GM12878 (cell line): ENCODE measurements at regions not wholly inside any gene's neighbourhood (a gene's known extent, or its start where the extent isn't known, plus 50 kb on each side); places are given as distances from the start of the nearest gene placed in this dataset.

Source experiments
- ATAC-seq: fragments of 200-7000 bp; cut with Tn5 transposase; 3 replicates; pipeline ENCODE4 v1.9.1; 2020; ENCODE audit warnings: mild to moderate bottlenecking, moderate library complexity
- BruUV-seq: library from RNA; stranded (reverse); fragments of 400-500 nt; replicated peaks from 2 replicates; lab custom pipeline; 2021; lab: Mats Ljungman, UMichigan
- CTCF ChIA-PET: fragments of 300-600 bp; sonication (Branson Sonifier 250); formaldehyde crosslinking; extraction: SDS; loops from one replicate; lab custom pipeline; 2021; ENCODE audit warnings: inconsistent platforms; lab: Yijun Ruan, JAX
- POLR2A ChIA-PET: fragments of 350-600 bp; formaldehyde crosslinking; extraction: SDS; loops from one replicate; lab custom pipeline; 2021; ENCODE audit warnings: inconsistent platforms; lab: Charles Lee
- RAD21 ChIA-PET: fragments of 300-600 bp; sonication (Branson Sonifier 250); formaldehyde crosslinking; loops from one replicate; lab custom pipeline; 2023; ENCODE audit warnings: antibody characterized with exemption; ENCODE audit not compliant: unreplicated experiment; lab: Charles Lee
- SMC1A ChIA-PET: fragments of 300-600 bp; sonication (Branson Sonifier 250); formaldehyde crosslinking; loops from one replicate; lab custom pipeline; 2023; ENCODE audit not compliant: unreplicated experiment, uncharacterized antibody; lab: Charles Lee
- DNase-seq: peaks from one replicate; pipeline ENCODE4 v3.0.0-alpha.2; 2011; ENCODE audit warnings: low read depth, low spot score
- FAIRE-seq: peaks from 3 replicates; lab custom pipeline; 2011; peaks lifted over from hg19 to GRCh38; lab: Jason Lieb, UNC
- H2AFZ ChIP-seq: 2 replicates; pipeline ENCODE4 v1.6.0; 2011; ENCODE audit warnings: low read depth, low read length, control low read depth; ENCODE audit not compliant: control insufficient read depth
- H3K27ac ChIP-seq: 2 replicates; pipeline ENCODE4 v1.5.1; 2011; ENCODE audit warnings: control low read depth; ENCODE audit not compliant: control insufficient read depth, insufficient read depth
- H3K27me3 ChIP-seq, 2 experiments: replicated peaks in 1 of 2; 2 replicates each; pipeline versions ENCODE4 v1.6.0 to v1.6.1; 2011; ENCODE audit warnings: low read length in 1 of 2; ENCODE audit not compliant: control insufficient read depth in 2 of 2, insufficient read depth in 2 of 2
- H3K36me3 ChIP-seq, 2 experiments: 2 replicates each; pipeline ENCODE4 v1.5.1; 2011; ENCODE audit warnings: low read length in 1 of 2; ENCODE audit not compliant: control insufficient read depth in 2 of 2, insufficient read depth in 2 of 2
- H3K4me1 ChIP-seq: 2 replicates; pipeline ENCODE4 v1.6.1; 2011; ENCODE audit warnings: mild to moderate bottlenecking, low read length, moderate library complexity, mixed read lengths; ENCODE audit not compliant: control insufficient read depth, insufficient read depth
- H3K4me2 ChIP-seq: 2 replicates; pipeline ENCODE4 v1.6.0; 2011; ENCODE audit warnings: control low read depth; ENCODE audit not compliant: control insufficient read depth, insufficient read depth
- H3K4me3 ChIP-seq: fragments of 200-600 bp; sonication (generic); 2 replicates; pipeline ENCODE4 v1.5.1; 2016
- H3K79me2 ChIP-seq: 2 replicates; pipeline ENCODE4 v1.6.0; 2011; ENCODE audit warnings: low read length; ENCODE audit not compliant: control insufficient read depth, insufficient read depth
- H3K9ac ChIP-seq: 2 replicates; pipeline ENCODE4 v1.8.0; 2011; ENCODE audit warnings: low read length, control low read depth, mixed read lengths; ENCODE audit not compliant: control insufficient read depth, insufficient read depth
- H3K9me3 ChIP-seq: replicated peaks from 3 replicates; pipeline ENCODE4 v1.5.1; 2011; ENCODE audit warnings: mild to moderate bottlenecking, low read length; ENCODE audit not compliant: control insufficient read depth, insufficient read depth
- H4K20me1 ChIP-seq: 2 replicates; pipeline ENCODE4 v1.6.0; 2011; ENCODE audit not compliant: control insufficient read depth, insufficient read depth
- CBFB ChIP-seq: IDR thresholded peaks from 2 replicates; pipeline ENCODE4 v1.6.1; 2016; ENCODE audit warnings: antibody characterized with exemption, low read depth
- CBX5 ChIP-seq: sonication (generic); IDR thresholded peaks from 2 replicates; pipeline ENCODE4 v1.6.1; 2016; ENCODE audit warnings: low read depth, moderate library complexity, mild to moderate bottlenecking, inconsistent platforms
- CEBPB ChIP-seq, 2 experiments: fragments of 150-350 bp in 1 of 2; IDR thresholded peaks; 2 replicates each; pipeline ENCODE4 v1.6.1; 2012 to 2014; ENCODE audit warnings: low read depth in 2 of 2, low read length in 2 of 2, borderline replicate concordance in 1 of 2, inconsistent platforms in 1 of 2
- CHD2 ChIP-seq: IDR thresholded peaks from 2 replicates; pipeline ENCODE4 v1.6.1; 2011; ENCODE audit warnings: low read depth, low read length, improper control_type of control experiment, borderline replicate concordance
- EP300 ChIP-seq, 2 experiments: fragments of 150-350 bp in 1 of 2; IDR thresholded peaks; 2 replicates each; pipeline ENCODE4 v1.6.1; 2011 to 2012; ENCODE audit warnings: low read depth in 2 of 2, low read length in 2 of 2, borderline replicate concordance in 1 of 2, improper control_type of control experiment in 1 of 2, inconsistent platforms in 1 of 2; ENCODE audit not compliant: control insufficient read depth in 1 of 2
- ESRRA ChIP-seq: IDR thresholded peaks from 2 replicates; pipeline ENCODE4 v1.6.1; 2012; ENCODE audit warnings: mild to moderate bottlenecking, low read length, improper control_type of control experiment
- IRF4 ChIP-seq: IDR thresholded peaks from 2 replicates; pipeline ENCODE4 v1.6.1; 2011; ENCODE audit warnings: low read depth, low read length
- JUNB ChIP-seq: IDR thresholded peaks from 2 replicates; pipeline ENCODE4 v1.6.1; 2016; ENCODE audit warnings: antibody characterized with exemption, mild to moderate bottlenecking
- POLR2AphosphoS5 ChIP-seq: IDR thresholded peaks from 2 replicates; pipeline ENCODE4 v1.6.1; 2011; ENCODE audit warnings: mild to moderate bottlenecking, low read length, inconsistent platforms
- RUNX3 ChIP-seq: IDR thresholded peaks from 2 replicates; pipeline ENCODE4 v1.6.1; 2012; ENCODE audit warnings: low read length, inconsistent platforms
- TCF12 ChIP-seq: IDR thresholded peaks from 2 replicates; pipeline ENCODE4 v1.6.1; 2011; ENCODE audit warnings: low read depth, mild to moderate bottlenecking, low read length
- TCF7 ChIP-seq: IDR thresholded peaks from 2 replicates; pipeline ENCODE4 v1.6.1; 2014; ENCODE audit warnings: antibody characterized with exemption, borderline replicate concordance
- WGBS: methylation state at CpG from one replicate; pipeline ENCODE4 v1.1.6; 2016; ENCODE audit warnings: low lambda C conversion rate; ENCODE audit not compliant: insufficient replicate concordance, insufficient coverage; ENCODE audit errors: missing lambda C conversion rate; 5-methylcytosine and 5-hydroxymethylcytosine counted together
- in situ Hi-C: fragments of 300-500 bp; cut with MboI; formaldehyde crosslinking; loops from 9 replicates; pipeline ENCODE4 v1.14.3; 2018; ENCODE audit warnings: mixed read lengths
- intact Hi-C: fragments of 100-400 bp; cut with micrococcal nuclease; formaldehyde crosslinking; loops from one replicate; pipeline ENCODE4 v1.14.2; 2022; ENCODE audit not compliant: unreplicated experiment
- TF ChIP-seq, protein P1 (sequence below): fragments of 450-650 bp; IDR thresholded peaks from 2 replicates; pipeline ENCODE4 v1.6.1; 2017; ENCODE audit warnings: mild to moderate bottlenecking, low read depth, inconsistent platforms; ENCODE audit not compliant: poor library complexity, severe bottlenecking
- TF ChIP-seq, protein P2 (sequence below): IDR thresholded peaks from 2 replicates; pipeline ENCODE4 v1.6.1; 2011; ENCODE audit warnings: low read depth, mild to moderate bottlenecking, low read length, moderate library complexity, borderline replicate concordance; ENCODE audit errors: extremely low read depth
- TF ChIP-seq, protein P3 (sequence below): IDR thresholded peaks from 2 replicates; pipeline ENCODE4 v1.6.1; 2012; ENCODE audit warnings: low read depth, low read length, improper control_type of control experiment
- TF ChIP-seq, protein P4 (sequence below): IDR thresholded peaks from 2 replicates; pipeline ENCODE4 v1.6.1; 2012; ENCODE audit warnings: low read length, inconsistent platforms

DNA sequence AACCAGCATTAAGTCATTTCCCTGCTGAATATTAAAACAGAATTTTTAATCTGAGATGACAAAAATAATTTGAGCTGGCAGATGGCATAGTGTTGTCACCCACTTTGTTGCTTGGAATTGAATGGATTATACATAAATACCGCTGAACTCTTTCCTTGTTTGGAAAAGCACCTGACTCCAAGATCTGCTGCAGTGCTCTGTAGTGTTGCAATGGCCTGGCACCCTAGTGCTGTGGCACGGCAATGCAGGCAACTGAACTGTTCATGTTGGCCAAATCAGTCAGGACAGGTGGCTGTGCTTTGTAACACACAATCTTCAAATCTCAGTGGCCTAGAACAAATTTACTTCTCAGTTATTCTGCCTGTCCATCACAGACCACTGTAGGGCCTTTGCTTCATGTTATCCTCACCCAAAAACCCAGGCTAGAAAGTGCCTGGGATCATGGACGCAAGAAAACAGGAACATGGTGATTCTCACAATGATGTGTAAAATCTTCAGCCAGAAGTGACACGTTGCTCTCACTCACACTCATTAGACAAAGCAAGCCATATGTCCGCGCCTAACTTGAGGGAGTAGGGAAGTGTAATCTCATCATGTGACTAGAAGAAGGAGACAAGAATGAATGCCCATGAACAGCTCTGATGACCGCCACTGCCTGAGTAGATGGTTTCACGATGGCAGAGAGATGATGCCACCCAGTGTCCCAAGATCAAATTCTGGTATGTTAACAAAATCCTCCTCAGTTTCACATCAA lies 191.9 kb upstream of the PUM3 start (continued):
- TF ChIP-seq, protein P1, sequence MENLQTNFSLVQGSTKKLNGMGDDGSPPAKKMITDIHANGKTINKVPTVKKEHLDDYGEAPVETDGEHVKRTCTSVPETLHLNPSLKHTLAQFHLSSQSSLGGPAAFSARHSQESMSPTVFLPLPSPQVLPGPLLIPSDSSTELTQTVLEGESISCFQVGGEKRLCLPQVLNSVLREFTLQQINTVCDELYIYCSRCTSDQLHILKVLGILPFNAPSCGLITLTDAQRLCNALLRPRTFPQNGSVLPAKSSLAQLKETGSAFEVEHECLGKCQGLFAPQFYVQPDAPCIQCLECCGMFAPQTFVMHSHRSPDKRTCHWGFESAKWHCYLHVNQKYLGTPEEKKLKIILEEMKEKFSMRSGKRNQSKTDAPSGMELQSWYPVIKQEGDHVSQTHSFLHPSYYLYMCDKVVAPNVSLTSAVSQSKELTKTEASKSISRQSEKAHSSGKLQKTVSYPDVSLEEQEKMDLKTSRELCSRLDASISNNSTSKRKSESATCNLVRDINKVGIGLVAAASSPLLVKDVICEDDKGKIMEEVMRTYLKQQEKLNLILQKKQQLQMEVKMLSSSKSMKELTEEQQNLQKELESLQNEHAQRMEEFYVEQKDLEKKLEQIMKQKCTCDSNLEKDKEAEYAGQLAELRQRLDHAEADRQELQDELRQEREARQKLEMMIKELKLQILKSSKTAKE, result no peak

DNA sequence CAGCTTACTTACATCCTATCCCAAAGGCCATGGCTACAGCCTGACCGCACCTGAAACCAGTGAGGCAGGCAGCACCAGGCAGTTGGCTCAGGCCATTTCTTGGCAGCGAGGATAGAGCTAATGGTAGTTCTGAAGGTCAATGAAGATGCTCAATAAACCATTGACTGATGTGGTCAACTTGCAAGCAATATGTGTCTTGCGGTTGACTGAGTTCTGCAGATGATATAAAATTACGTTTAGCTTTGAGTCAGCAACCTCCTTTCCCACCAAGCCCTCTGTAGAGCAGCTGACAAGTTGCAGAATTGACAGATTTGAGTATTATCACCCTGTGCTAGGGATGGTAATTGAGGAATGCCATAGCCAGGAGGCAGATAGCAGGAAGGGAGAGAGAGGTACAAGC lies 189.0 kb upstream of the PUM3 start:
- peak; percentile 9; the same call in 1 of the 2 replicates for TF ChIP-seq TCF12
- 0 out of 2 replicates have a peak, but pooled peaks have one; percentile 25 for TF ChIP-seq CBFB
- TF ChIP-seq, protein P2, sequence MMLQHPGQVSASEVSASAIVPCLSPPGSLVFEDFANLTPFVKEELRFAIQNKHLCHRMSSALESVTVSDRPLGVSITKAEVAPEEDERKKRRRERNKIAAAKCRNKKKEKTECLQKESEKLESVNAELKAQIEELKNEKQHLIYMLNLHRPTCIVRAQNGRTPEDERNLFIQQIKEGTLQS, result no peak
- peak; percentile 85 for TF ChIP-seq TCF7
- peak; percentile 58; the same call in 1 of the 2 replicates for TF ChIP-seq IRF4
- TF ChIP-seq, protein P3, sequence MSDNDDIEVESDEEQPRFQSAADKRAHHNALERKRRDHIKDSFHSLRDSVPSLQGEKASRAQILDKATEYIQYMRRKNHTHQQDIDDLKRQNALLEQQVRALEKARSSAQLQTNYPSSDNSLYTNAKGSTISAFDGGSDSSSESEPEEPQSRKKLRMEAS, result no peak
- peak; percentile 96 for TF ChIP-seq RUNX3
- no peak for TF ChIP-seq POLR2AphosphoS5
- TF ChIP-seq JUNB, result peak; percentile 51; the same call in 1 of the 2 replicates
- TF ChIP-seq CBX5, result no peak
- TF ChIP-seq CEBPB (IDR thresholded peaks at IDR 0.05; ENCODE audit: borderline replicate concordance in 1 of 2, low read depth in 2 of 2, low read length in 2 of 2), result 0 out of 4 replicates have a peak, but pooled peaks of 1 of the 2 experiments have one; percentile 24
- TF ChIP-seq CHD2, result no peak
- no peak for TF ChIP-seq EP300 (IDR thresholded peaks at IDR 0.05; ENCODE audit: borderline replicate concordance in 1 of 2, control insufficient read depth in 1 of 2, low read depth in 2 of 2, low read length in 2 of 2)
- TF ChIP-seq, protein P4, sequence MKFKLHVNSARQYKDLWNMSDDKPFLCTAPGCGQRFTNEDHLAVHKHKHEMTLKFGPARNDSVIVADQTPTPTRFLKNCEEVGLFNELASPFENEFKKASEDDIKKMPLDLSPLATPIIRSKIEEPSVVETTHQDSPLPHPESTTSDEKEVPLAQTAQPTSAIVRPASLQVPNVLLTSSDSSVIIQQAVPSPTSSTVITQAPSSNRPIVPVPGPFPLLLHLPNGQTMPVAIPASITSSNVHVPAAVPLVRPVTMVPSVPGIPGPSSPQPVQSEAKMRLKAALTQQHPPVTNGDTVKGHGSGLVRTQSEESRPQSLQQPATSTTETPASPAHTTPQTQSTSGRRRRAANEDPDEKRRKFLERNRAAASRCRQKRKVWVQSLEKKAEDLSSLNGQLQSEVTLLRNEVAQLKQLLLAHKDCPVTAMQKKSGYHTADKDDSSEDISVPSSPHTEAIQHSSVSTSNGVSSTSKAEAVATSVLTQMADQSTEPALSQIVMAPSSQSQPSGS, result peak; percentile 44; the same call in 1 of the 2 replicates
- TF ChIP-seq ESRRA, result no peak
- no peaks in the 10 kb centered on the region for H3K36me3 ChIP-seq
- ChIA-PET SMC1A (interaction anchor here (0.6 to 1.4 kb wide), 2 partner anchors 8 to 106 kb away, joined by 3 to 4 read pairs; no protein-coding TSS in a partner anchor), POLR2A (no interaction called here), RAD21 (no interaction called here), CTCF (no interaction called here)
- no peaks in the 10 kb centered on the region for H3K4me1 ChIP-seq
- H3K4me2 ChIP-seq, result no peak overlapping the region
- peak; percentile 3 for DNase-seq
- no peak overlapping the region for H3K27ac ChIP-seq
- H3K4me3 ChIP-seq, result no peak overlapping the region
- no TSS peak for BruUV-seq
- H4K20me1 ChIP-seq, result no peaks in the 10 kb centered on the region
- H3K9me3 ChIP-seq, result no peaks in the 10 kb centered on the region
- in situ Hi-C loops (no loop called here), intact Hi-C loops (no loop called here)
- no peaks in the 10 kb centered on the region for H3K79me2 ChIP-seq
- H2AFZ ChIP-seq, result no peak overlapping the region
- WGBS, result 2% methylated on average over 4 of the region's 4 CpGs
- peak; percentile 68 for ATAC-seq
- peaks cover 0 to 2% of the 10 kb centered on the region in 2 experiments; a peak in 1 of 4 replicates for H3K27me3 ChIP-seq
- FAIRE-seq, result no peak
- H3K9ac ChIP-seq, result no peak overlapping the region
